HepG2 (cell line): ENCODE measurements at regions not wholly inside any gene's neighbourhood (a gene's known extent, or its start where the extent isn't known, plus 50 kb on each side); places are given as distances from the start of the nearest gene placed in this dataset.
A peak's percentile ranks its signal among the peaks of the same experiment; 100 is the strongest.

ENCODE experiments used
- AGO1 ChIP-seq: fragments of 200-400 bp; formaldehyde crosslinking; IDR thresholded peaks from 2 replicates; pipeline ENCODE4 v1.6.1; 2017; ENCODE audit warnings: mild to moderate bottlenecking, low read depth, low read length, moderate library complexity; ENCODE audit not compliant: poor library complexity, severe bottlenecking
- BCL6 ChIP-seq: IDR thresholded peaks from 2 replicates; pipeline ENCODE4 v1.6.1; 2016; ENCODE audit warnings: missing genetic modification reagents, missing compliant biosample characterization
- NCOA2 ChIP-seq: sonication (generic); formaldehyde crosslinking; IDR thresholded peaks from 2 replicates; pipeline ENCODE4 v1.8.0; 2022; ENCODE audit warnings: inconsistent platforms
- YEATS4 ChIP-seq: sonication (generic); formaldehyde crosslinking; IDR thresholded peaks from 2 replicates; pipeline ENCODE4 v1.4.0; 2020; ENCODE audit warnings: missing genetic modification reagents, borderline replicate concordance
- ZBTB21 ChIP-seq: sonication (generic); formaldehyde crosslinking; IDR thresholded peaks from 2 replicates; pipeline ENCODE4 v1.4.0; 2020; ENCODE audit warnings: missing genetic modification reagents
- ZFAT ChIP-seq: sonication (generic); formaldehyde crosslinking; conservative IDR thresholded peaks from 2 replicates; pipeline ENCODE4 v1.8.1; 2023; ENCODE audit warnings: missing genetic modification reagents, inconsistent platforms
- ZNF180 ChIP-seq: sonication (generic); formaldehyde crosslinking; IDR thresholded peaks from 2 replicates; pipeline ENCODE4 v1.4.0; 2020; ENCODE audit warnings: low read depth, missing genetic modification reagents, borderline replicate concordance
- ZNF850 ChIP-seq: sonication (generic); formaldehyde crosslinking; conservative IDR thresholded peaks from 2 replicates; pipeline ENCODE4 v1.9.0; 2021; ENCODE audit warnings: mild to moderate bottlenecking, missing genetic modification reagents
- TF ChIP-seq, protein P1 (sequence below): sonication (generic); formaldehyde crosslinking; IDR thresholded peaks from 2 replicates; pipeline ENCODE4 v1.5.0; 2020; ENCODE audit warnings: mild to moderate bottlenecking, missing genetic modification reagents, borderline replicate concordance
- TF ChIP-seq, protein P2 (sequence below): sonication (generic); formaldehyde crosslinking; IDR thresholded peaks from 2 replicates; pipeline ENCODE4 v1.4.0; 2020; ENCODE audit warnings: missing genetic modification reagents
- TF ChIP-seq, protein P3 (sequence below), 2 experiments: fragments of 450-650 bp in 1 of 2; sonication (generic) in 1 of 2; formaldehyde crosslinking; IDR thresholded peaks; 2 replicates each; pipeline versions ENCODE4 v1.5.0 to v1.8.0; 2020 to 2022; ENCODE audit warnings: mild to moderate bottlenecking in 1 of 2, missing genetic modification reagents in 1 of 2
- TF ChIP-seq, protein P4 (sequence below): conservative IDR thresholded peaks from 2 replicates; pipeline ENCODE4 v1.6.1; 2018; ENCODE audit warnings: missing genetic modification reagents
- TF ChIP-seq, protein P5 (sequence below): sonication (generic); formaldehyde crosslinking; conservative IDR thresholded peaks from 2 replicates; pipeline ENCODE4 v1.5.0; 2020; ENCODE audit warnings: missing genetic modification reagents

DNA sequence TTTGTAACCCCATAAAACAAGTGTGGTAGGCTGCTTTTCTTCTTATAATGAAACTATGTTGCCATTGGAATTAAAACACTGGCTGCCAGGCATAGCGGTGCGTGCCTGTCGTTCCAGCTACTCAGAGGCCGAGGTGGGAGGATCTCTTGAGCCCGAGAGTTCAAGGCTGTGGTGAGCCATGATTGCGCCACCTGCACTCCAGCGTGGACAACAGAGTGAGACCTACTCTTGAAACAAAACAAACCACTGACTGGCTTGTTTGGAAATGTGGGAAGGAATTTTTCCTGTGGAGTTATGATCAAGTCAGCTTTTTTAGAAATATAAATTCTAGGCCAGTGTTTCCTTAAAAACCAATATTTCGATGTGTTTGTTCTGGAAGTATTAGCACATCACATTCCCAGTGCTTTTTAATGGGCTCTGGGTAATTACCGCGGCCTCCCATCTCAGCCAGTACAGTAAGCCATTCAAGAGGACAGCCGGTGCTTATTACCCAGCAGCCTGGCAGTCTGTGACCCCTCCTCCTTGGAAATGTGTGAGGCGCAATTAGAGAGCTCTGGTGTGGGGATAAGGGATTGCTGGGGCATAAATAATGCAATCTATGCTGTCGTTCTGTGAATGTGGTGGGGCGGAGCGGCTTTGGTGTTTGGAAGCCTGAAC, 58.3 kb upstream of the TRAK1 start (continued):
- TF ChIP-seq, protein P1, sequence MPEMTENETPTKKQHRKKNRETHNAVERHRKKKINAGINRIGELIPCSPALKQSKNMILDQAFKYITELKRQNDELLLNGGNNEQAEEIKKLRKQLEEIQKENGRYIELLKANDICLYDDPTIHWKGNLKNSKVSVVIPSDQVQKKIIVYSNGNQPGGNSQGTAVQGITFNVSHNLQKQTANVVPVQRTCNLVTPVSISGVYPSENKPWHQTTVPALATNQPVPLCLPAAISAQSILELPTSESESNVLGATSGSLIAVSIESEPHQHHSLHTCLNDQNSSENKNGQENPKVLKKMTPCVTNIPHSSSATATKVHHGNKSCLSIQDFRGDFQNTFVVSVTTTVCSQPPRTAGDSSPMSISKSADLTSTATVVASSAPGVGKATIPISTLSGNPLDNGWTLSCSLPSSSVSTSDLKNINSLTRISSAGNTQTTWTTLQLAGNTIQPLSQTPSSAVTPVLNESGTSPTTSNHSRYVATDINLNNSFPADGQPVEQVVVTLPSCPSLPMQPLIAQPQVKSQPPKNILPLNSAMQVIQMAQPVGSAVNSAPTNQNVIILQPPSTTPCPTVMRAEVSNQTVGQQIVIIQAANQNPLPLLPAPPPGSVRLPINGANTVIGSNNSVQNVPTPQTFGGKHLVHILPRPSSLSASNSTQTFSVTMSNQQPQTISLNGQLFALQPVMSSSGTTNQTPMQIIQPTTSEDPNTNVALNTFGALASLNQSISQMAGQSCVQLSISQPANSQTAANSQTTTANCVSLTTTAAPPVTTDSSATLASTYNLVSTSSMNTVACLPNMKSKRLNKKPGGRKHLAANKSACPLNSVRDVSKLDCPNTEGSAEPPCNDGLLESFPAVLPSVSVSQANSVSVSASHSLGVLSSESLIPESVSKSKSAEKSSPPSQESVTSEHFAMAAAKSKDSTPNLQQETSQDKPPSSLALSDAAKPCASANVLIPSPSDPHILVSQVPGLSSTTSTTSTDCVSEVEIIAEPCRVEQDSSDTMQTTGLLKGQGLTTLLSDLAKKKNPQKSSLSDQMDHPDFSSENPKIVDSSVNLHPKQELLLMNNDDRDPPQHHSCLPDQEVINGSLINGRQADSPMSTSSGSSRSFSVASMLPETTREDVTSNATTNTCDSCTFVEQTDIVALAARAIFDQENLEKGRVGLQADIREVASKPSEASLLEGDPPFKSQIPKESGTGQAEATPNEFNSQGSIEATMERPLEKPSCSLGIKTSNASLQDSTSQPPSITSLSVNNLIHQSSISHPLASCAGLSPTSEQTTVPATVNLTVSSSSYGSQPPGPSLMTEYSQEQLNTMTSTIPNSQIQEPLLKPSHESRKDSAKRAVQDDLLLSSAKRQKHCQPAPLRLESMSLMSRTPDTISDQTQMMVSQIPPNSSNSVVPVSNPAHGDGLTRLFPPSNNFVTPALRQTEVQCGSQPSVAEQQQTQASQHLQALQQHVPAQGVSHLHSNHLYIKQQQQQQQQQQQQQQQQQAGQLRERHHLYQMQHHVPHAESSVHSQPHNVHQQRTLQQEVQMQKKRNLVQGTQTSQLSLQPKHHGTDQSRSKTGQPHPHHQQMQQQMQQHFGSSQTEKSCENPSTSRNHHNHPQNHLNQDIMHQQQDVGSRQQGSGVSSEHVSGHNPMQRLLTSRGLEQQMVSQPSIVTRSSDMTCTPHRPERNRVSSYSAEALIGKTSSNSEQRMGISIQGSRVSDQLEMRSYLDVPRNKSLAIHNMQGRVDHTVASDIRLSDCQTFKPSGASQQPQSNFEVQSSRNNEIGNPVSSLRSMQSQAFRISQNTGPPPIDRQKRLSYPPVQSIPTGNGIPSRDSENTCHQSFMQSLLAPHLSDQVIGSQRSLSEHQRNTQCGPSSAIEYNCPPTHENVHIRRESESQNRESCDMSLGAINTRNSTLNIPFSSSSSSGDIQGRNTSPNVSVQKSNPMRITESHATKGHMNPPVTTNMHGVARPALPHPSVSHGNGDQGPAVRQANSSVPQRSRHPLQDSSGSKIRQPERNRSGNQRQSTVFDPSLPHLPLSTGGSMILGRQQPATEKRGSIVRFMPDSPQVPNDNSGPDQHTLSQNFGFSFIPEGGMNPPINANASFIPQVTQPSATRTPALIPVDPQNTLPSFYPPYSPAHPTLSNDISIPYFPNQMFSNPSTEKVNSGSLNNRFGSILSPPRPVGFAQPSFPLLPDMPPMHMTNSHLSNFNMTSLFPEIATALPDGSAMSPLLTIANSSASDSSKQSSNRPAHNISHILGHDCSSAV (CRISPR knock-in tag) = no peak
- TF ChIP-seq ZNF180 (CRISPR knock-in tag) (no peak), ZBTB21 (CRISPR knock-in tag) (peak; percentile 26; the same call in 1 of the 2 replicates), BCL6 (CRISPR knock-in tag) (peak; percentile 97), YEATS4 (CRISPR knock-in tag) (peak; percentile 82; the same call in 1 of the 2 replicates), AGO1 (no peak), NCOA2 (CRISPR knock-in tag) (peak; percentile 93), ZFAT (CRISPR knock-in tag) (no peak), ZNF850 (CRISPR knock-in tag) (no peak)
- TF ChIP-seq, protein P2, sequence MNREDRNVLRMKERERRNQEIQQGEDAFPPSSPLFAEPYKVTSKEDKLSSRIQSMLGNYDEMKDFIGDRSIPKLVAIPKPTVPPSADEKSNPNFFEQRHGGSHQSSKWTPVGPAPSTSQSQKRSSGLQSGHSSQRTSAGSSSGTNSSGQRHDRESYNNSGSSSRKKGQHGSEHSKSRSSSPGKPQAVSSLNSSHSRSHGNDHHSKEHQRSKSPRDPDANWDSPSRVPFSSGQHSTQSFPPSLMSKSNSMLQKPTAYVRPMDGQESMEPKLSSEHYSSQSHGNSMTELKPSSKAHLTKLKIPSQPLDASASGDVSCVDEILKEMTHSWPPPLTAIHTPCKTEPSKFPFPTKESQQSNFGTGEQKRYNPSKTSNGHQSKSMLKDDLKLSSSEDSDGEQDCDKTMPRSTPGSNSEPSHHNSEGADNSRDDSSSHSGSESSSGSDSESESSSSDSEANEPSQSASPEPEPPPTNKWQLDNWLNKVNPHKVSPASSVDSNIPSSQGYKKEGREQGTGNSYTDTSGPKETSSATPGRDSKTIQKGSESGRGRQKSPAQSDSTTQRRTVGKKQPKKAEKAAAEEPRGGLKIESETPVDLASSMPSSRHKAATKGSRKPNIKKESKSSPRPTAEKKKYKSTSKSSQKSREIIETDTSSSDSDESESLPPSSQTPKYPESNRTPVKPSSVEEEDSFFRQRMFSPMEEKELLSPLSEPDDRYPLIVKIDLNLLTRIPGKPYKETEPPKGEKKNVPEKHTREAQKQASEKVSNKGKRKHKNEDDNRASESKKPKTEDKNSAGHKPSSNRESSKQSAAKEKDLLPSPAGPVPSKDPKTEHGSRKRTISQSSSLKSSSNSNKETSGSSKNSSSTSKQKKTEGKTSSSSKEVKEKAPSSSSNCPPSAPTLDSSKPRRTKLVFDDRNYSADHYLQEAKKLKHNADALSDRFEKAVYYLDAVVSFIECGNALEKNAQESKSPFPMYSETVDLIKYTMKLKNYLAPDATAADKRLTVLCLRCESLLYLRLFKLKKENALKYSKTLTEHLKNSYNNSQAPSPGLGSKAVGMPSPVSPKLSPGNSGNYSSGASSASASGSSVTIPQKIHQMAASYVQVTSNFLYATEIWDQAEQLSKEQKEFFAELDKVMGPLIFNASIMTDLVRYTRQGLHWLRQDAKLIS = no peak
- TF ChIP-seq, protein P3, sequence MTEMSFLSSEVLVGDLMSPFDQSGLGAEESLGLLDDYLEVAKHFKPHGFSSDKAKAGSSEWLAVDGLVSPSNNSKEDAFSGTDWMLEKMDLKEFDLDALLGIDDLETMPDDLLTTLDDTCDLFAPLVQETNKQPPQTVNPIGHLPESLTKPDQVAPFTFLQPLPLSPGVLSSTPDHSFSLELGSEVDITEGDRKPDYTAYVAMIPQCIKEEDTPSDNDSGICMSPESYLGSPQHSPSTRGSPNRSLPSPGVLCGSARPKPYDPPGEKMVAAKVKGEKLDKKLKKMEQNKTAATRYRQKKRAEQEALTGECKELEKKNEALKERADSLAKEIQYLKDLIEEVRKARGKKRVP (CRISPR knock-in tag; IDR thresholded peaks at IDR 0.05) = peak in 1 of 2 experiments; percentile 85; a peak in 2 of 4 replicates
- TF ChIP-seq, protein P4, sequence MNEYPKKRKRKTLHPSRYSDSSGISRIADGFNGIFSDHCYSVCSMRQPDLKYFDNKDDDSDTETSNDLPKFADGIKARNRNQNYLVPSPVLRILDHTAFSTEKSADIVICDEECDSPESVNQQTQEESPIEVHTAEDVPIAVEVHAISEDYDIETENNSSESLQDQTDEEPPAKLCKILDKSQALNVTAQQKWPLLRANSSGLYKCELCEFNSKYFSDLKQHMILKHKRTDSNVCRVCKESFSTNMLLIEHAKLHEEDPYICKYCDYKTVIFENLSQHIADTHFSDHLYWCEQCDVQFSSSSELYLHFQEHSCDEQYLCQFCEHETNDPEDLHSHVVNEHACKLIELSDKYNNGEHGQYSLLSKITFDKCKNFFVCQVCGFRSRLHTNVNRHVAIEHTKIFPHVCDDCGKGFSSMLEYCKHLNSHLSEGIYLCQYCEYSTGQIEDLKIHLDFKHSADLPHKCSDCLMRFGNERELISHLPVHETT (CRISPR knock-in tag) = no peak
- TF ChIP-seq, protein P5, sequence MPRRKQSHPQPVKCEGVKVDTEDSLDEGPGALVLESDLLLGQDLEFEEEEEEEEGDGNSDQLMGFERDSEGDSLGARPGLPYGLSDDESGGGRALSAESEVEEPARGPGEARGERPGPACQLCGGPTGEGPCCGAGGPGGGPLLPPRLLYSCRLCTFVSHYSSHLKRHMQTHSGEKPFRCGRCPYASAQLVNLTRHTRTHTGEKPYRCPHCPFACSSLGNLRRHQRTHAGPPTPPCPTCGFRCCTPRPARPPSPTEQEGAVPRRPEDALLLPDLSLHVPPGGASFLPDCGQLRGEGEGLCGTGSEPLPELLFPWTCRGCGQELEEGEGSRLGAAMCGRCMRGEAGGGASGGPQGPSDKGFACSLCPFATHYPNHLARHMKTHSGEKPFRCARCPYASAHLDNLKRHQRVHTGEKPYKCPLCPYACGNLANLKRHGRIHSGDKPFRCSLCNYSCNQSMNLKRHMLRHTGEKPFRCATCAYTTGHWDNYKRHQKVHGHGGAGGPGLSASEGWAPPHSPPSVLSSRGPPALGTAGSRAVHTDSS (CRISPR knock-in tag) = no peak
